HG03575 (cell line): ENCODE measurements at regions not wholly inside any gene's neighbourhood (a gene's known extent, or its start where the extent isn't known, plus 50 kb on each side); places are given as distances from the start of the nearest gene placed in this dataset.

ENCODE experiments used
- ATAC-seq: cut with Tn5 transposase; IDR thresholded peaks from one replicate; pipeline ENCODE4 v1.9.1; 2021; ENCODE audit not compliant: unreplicated experiment, insufficient number of reproducible peaks, low FRiP score; ENCODE audit errors: extremely low read depth

- ATAC-seq = no peak
Measured at GRCh38 chr4:58138786-58139668, 1028.8 kb upstream of the IGFBP7 start.

DNA sequence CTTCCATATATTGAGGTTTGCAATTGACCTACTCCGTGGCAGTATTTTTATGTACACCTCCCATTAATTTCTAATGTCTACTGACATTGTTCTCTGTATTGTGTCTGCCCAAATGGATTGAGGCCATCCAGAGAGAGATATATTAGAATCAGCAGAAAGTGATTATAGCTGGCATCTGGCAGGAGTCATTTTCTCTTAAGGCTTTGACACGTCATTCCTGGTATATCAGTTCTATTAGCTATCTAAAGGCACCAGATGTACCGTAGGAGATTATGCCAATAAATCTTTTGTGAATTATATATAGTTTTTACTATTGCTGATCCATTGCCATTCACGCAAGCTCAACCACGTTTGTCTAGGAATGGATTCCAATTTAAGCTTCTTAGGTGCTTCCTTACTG is 1026.4 kb upstream of the IGFBP7 start:
- no peak for ATAC-seq

- ATAC-seq = no peak
Measured at GRCh38 chr4:58127680-58128079, 1017.5 kb upstream of the IGFBP7 start.

GRCh38 chr4:58119298-58119697 is 1009.1 kb upstream of the IGFBP7 start:
- no peak for ATAC-seq

DNA sequence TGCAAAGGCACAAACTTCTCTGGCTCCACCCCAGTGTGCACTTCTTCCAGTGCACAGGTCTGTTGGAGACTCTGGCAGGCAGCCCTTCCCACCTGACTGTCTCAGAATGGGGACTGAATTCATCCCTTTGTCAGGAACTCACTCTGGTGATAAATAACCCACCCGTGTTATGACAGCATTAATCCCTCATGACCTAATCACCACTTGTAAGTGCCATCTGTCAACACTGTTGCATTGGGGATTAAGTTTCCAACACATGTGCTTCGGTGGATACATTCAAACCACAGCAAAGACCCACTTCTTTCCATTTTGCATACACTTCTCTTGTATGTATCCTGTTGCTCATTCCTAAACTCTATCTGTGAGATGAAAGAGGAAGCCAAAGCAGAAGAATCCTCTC is 1002.9 kb upstream of the IGFBP7 start:
- no peak for ATAC-seq

DNA sequence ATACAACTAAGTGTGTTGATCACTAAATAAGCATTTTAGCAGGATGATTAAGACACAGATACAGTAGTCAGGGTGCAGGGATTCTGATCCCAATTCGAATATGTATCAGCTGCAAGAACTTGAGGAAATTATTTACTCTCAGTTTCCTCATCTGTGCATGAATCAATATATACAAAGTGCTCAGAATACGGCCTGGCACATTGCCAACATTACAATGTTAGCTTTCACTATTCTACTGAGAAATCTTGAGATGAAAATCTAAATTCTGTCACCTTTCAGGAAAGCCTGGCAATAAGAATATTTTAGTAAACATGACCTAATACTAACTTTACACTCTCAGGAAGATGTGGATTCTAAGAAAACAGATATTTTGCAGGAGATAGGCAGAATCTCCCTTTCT is 1001.6 kb upstream of the IGFBP7 start:
- ATAC-seq = no peak

DNA sequence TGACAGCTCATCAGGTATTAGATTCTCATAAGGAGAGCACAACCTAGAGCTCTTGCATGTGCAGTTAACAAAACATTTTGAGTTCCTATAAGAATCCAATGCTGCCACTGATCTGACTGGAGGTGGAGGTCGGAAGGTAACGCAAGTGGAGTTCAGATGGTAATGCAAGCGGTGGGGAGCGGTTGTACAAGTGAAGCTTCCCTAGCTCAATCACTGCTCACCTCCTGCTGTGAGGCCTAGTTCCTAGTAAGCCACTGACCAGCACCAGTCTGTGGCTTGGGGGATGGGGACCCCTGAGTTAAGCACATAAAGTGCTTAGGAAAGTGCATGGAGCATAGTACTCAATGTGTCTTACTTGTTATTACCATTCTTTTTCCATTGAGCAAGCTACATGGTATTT is 983.2 kb upstream of the IGFBP7 start:
- no peak for ATAC-seq

- no peak for ATAC-seq
Measured at GRCh38 chr4:58090539-58090938, 980.4 kb upstream of the IGFBP7 start.

DNA sequence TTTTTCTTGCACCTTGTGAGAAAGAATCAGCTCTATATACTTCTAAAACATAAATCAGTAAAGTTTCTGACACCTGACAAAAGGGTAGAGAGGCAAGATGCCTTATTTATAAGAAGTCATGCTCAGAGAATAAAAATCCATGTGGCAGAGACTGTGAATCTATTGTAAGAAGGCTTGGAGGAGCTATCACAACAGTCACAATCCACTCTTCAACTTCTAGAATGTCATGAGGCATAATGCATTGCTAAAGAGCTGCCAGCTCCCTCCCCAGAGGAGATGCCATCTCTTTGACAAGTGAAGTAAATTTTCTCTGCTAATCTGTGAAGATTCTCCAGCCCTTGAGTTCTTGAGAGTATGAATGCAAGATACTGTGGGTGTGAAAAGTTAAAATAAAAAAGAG is 971.2 kb upstream of the IGFBP7 start:
- no peak for ATAC-seq

- no peak for ATAC-seq
Measured at GRCh38 chr4:58075724-58076123, 965.5 kb upstream of the IGFBP7 start.

DNA sequence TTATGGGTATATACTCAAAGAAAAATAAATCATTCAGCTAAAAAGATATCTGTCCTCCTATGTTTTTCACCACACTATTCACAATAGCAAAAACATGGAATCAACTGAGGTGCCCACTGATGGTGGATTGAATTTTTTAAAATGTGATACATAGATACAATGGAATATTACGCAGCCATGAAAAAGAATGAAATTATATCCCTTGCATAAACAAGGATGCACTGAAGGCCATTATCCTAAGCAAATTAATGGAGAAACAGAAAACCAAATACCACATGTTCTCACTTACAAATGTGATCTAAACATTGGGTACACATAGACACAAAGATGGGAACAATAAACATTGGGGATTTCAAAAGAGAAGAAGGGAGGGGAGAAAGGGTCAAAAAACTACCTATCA is 964.2 kb upstream of the IGFBP7 start:
- no peak for ATAC-seq

DNA sequence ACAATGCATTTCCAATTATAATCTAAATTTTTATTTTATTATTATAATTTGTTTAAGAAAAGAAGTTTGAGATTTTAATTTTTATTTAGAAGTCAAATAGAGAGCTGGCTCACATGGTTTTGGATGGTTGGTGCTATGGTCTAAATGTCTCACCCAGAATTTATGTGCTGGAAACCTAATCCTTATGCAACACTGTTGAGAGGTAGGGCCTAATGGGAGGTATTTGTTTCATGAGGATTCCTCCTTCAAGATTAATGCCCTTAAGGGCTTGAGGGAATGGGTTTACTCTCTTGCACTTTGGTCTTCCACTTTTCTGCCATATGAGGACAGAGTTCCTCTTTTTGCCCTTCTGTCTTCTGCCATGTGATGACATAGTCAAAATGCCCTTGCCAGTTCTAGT is 960.5 kb upstream of the IGFBP7 start:
- no peak for ATAC-seq

DNA sequence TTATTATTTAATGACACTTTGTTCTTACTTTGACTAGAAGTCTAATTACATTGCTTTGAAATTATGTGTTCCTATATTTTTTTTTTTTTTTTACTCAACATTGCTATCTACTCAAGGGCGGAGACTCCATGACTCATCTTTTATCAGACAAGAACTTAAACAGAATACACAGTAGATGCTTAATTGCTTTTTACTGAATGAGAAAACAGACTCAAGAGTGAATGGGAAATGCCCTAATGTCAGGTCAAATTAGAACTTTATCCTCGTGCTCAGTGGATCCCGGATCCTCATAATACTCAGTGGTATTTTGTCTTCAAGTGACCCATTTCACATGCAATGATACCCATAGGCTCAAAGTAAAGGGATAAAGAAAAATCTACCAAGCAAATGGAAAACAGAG is 954.5 kb upstream of the IGFBP7 start:
- ATAC-seq = no peak

DNA sequence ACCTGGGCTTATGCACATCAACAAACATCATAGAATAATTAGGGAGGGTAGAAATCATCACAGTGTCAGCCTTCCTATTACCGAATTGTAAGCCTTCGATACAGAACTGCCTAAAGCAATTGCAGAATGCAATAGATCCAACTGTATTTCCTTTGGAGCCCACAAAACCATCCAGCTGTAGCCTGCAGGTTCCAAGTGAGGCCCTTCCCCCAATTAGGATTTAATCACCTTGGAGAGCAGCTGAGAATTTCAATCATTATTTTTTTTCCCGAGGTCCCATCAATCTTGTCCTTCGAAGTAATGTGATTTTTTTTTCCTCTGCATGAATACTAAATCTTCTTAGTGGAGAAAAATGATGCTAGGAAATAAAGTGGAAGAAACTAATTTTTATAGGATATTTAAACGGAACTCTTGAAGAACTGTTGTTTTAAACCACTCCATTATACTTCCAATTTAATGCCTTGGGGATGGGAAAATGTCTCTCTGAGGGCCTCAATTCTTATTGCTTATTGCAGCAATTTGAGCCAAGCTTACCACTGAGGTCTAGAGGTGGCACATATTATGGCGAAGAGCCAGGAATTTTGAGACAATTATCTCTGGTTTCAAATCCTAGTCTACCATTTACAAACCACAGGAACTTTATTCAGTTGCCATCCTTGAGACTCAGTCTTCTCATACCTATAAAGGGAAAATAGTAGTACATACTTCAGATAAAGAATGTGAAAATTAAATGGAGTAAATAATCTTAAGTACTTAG is 953.4 kb upstream of the IGFBP7 start:
- ATAC-seq = no peak

- ATAC-seq = no peak
Measured at GRCh38 chr4:58061967-58062366, 951.8 kb upstream of the IGFBP7 start.

- no peak for ATAC-seq
Measured at GRCh38 chr4:58050439-58050838, 940.3 kb upstream of the IGFBP7 start.

DNA sequence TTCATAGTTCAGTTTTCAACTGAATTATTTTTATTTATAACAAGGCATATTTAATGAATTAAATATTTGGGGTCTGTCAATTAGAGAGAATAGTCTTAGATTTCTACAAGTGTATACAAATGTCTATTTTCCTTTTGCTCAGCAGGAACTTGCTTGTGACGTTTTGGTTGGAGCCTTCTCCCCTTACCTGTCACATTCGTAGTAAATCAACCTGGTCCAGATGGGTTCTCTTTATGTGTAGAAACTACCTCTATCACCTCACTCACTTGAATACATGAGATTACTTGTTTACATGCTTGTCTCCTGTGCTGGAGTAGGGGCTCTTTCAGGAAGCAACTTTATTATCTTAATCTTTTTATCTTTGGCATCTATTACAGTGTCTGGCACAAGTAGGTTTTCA is 938.3 kb upstream of the IGFBP7 start:
- no peak for ATAC-seq

GRCh38 chr4:58042176-58042575 is 932.0 kb upstream of the IGFBP7 start:
- ATAC-seq = no peak

DNA sequence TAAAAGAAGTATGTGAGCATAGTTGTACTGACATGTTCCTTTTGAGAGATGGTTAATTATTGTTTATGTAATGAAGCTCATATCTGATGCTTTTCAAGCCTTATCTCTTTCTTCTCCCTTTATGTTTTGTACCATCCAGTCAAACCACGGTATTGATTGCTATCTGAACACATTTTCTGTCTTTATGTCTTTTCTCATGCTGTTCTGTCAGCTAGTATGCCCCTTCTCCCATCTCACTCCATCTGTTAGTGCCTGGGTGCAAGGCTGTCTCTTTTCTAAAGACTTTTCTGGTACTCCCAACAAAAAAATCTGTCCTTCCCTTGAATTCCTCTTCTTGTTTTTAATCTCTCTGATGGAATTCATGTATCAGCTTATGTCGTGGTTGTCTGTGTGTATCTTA is 883.8 kb upstream of the IGFBP7 start:
- ATAC-seq = no peak

DNA sequence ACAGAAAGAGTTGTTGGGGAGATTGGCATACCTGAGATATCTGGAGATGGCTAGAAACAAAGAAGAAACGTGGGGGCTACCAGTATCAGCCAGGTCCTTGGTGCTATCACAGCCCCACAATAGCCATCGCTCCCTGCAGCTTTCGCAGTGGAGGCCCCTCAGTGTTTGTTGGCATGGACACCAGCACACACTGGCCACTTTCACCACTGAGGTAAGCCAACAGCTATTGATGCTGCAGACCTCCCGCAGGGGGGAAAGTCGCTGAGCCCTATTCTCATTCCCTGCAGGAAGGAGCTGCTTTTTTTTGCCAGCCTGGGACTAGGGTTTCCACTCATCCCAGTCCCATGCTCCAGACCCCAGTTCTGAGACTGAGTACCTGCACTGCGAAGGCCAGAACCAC is 879.2 kb upstream of the IGFBP7 start:
- no peak for ATAC-seq
